Fibroblast of lung (primary cell): ENCODE measurements at regions not wholly inside any gene's neighbourhood (a gene's known extent, or its start where the extent isn't known, plus 50 kb on each side); places are given as distances from the start of the nearest gene placed in this dataset.

Experiments used
- DNase-seq, 2 donors: peaks; one replicate each; pipeline versions ENCODE4 v3.0.0 to v3.0.0-alpha.2; 2010; ENCODE audit warnings: low read depth in 2 of 2
- H2AFZ ChIP-seq: 2 replicates; pipeline ENCODE4 v1.5.1; 2012; ENCODE audit warnings: low read length, control low read depth, inconsistent platforms
- H3K27ac ChIP-seq: 2 replicates; pipeline ENCODE4 v1.5.1; 2011; ENCODE audit warnings: low read length, control low read depth; ENCODE audit not compliant: insufficient read depth
- H3K27me3 ChIP-seq: 2 replicates; pipeline ENCODE4 v1.5.1; 2011; ENCODE audit warnings: mild to moderate bottlenecking, low read length; ENCODE audit not compliant: control insufficient read depth, insufficient read depth
- H3K36me3 ChIP-seq: 2 replicates; pipeline ENCODE4 v1.5.1; 2011; ENCODE audit warnings: low read length; ENCODE audit not compliant: control insufficient read depth, insufficient read depth
- H3K4me1 ChIP-seq: 2 replicates; pipeline ENCODE4 v1.5.1; 2011; ENCODE audit warnings: low read length; ENCODE audit not compliant: control insufficient read depth, insufficient read depth; ENCODE audit errors: extremely low read depth
- H3K4me2 ChIP-seq: 2 replicates; pipeline ENCODE4 v1.5.1; 2011; ENCODE audit warnings: low read length, control low read depth; ENCODE audit not compliant: insufficient read depth; ENCODE audit errors: extremely low read depth
- H3K4me3 ChIP-seq, 4 experiments: fragments of 200-600 bp in 1 of 4; sonication (generic) in 1 of 4; replicated peaks in 1 of 4; 2 replicates each; pipeline ENCODE4 v1.5.1; 2011 to 2016; ENCODE audit warnings: low read length in 4 of 4, low read depth in 3 of 4, mild to moderate bottlenecking in 3 of 4, control low read depth in 2 of 4, inconsistent platforms in 1 of 4, mixed read lengths in 1 of 4; ENCODE audit not compliant: insufficient read depth in 1 of 4; ENCODE audit errors: control extremely low read depth in 1 of 4
- H3K79me2 ChIP-seq: 2 replicates; pipeline ENCODE4 v1.5.1; 2012; ENCODE audit warnings: mild to moderate bottlenecking, low read length, inconsistent platforms; ENCODE audit not compliant: control insufficient read depth, insufficient read depth
- H3K9ac ChIP-seq: 2 replicates; pipeline ENCODE4 v1.5.1; 2011; ENCODE audit warnings: mild to moderate bottlenecking, low read length, control low read depth; ENCODE audit not compliant: insufficient read depth
- H3K9me3 ChIP-seq: 2 replicates; pipeline ENCODE4 v1.5.1; 2012; ENCODE audit warnings: low read depth, low read length; ENCODE audit not compliant: control insufficient read depth, insufficient read depth
- H4K20me1 ChIP-seq: 2 replicates; pipeline ENCODE4 v1.5.1; 2011; ENCODE audit warnings: low read length; ENCODE audit not compliant: control insufficient read depth, insufficient read depth; ENCODE audit errors: extremely low read depth
- CTCF ChIP-seq, 2 donors: IDR thresholded peaks in 1 of 2; conservative IDR thresholded peaks in 1 of 2; 1 replicate in 1 of 2; 2 replicates in 1 of 2; pipeline ENCODE4 v1.5.1; 2011 to 2012; ENCODE audit warnings: low read length in 2 of 2, control low read depth in 1 of 2, inconsistent platforms in 1 of 2, low read depth in 1 of 2, mild to moderate bottlenecking in 1 of 2
- EZH2 ChIP-seq: IDR thresholded peaks from 2 replicates; pipeline ENCODE4 v1.5.1; 2012; ENCODE audit warnings: low read length, control low read depth, mild to moderate bottlenecking; ENCODE audit errors: missing control alignments

DNA sequence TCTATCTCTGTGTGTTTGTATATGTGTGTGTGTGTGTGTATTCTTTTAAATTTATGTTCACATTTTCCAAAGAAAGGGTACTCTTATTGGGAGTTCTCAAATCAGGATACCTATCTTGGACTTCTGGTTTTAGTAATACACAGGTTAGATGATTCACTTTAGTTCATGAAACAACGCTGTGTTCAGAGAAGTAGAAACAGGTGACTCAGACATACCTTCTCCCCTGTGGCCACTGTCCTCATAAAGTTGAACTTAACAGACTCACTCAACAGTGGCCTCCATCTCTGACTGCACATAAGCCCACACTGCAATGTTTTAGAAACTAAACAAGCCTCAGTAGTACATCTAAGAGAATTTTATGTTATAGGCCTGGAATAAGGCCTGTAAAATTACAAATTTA lies 566.6 kb upstream of the VRK2 start:
- Histone ChIP-seq H3K9ac (no peak overlapping the region), H3K27ac (no peak overlapping the region), H3K27me3 (no peaks in the 10 kb centered on the region), H3K4me3 (no peak overlapping the region), H3K9me3 (no peaks in the 10 kb centered on the region), H3K36me3 (no peaks in the 10 kb centered on the region), H2AFZ (no peak overlapping the region), H3K4me2 (no peak overlapping the region), H4K20me1 (no peaks in the 10 kb centered on the region), H3K4me1 (no peaks in the 10 kb centered on the region), H3K79me2 (no peaks in the 10 kb centered on the region)
- DNase-seq = no peak
- no peak for TF ChIP-seq CTCF (conservative IDR thresholded peaks at IDR 0.05 in 1 of 2, IDR thresholded peaks at IDR 0.05 in 1 of 2; ENCODE audit: low read depth in 1 of 2, low read length in 2 of 2)
- no peak for TF ChIP-seq EZH2

GRCh38 chr2:57488061-57488460 lies 558.5 kb upstream of the VRK2 start:
- Histone ChIP-seq H3K4me2 (no peak overlapping the region), H2AFZ (no peak overlapping the region), H4K20me1 (no peaks in the 10 kb centered on the region), H3K79me2 (no peaks in the 10 kb centered on the region), H3K9ac (no peak overlapping the region), H3K36me3 (no peaks in the 10 kb centered on the region), H3K4me3 (no peak overlapping the region), H3K27me3 (no peaks in the 10 kb centered on the region), H3K4me1 (no peaks in the 10 kb centered on the region), H3K27ac (no peak overlapping the region), H3K9me3 (no peaks in the 10 kb centered on the region)
- no peak for DNase-seq
- TF ChIP-seq CTCF (conservative IDR thresholded peaks at IDR 0.05 in 1 of 2, IDR thresholded peaks at IDR 0.05 in 1 of 2; ENCODE audit: low read depth in 1 of 2, low read length in 2 of 2) (no peak), EZH2 (no peak)

DNA sequence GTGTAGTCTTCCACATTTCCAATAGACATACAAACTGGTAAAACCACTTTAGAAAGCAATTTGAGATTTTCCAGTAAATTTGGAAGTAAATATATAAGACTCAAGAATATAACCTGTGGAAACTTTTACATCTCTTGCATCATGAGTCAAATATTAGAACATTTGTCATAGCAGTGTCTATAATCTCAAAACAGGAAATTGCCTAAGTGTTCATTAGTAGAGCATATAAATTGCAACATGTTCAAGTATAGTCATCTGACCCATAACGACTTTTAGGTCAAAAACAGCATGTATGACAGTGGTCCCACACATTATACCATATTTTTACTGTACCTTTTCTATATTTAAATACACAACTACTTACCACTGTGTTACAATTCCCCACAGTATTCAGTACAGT lies 555.9 kb upstream of the VRK2 start:
- Histone ChIP-seq H3K4me3 (no peak overlapping the region), H3K9ac (no peak overlapping the region), H4K20me1 (no peaks in the 10 kb centered on the region), H3K4me2 (no peak overlapping the region), H3K4me1 (no peaks in the 10 kb centered on the region), H2AFZ (no peak overlapping the region), H3K36me3 (no peaks in the 10 kb centered on the region), H3K27me3 (no peaks in the 10 kb centered on the region), H3K9me3 (no peaks in the 10 kb centered on the region), H3K27ac (no peak overlapping the region), H3K79me2 (no peaks in the 10 kb centered on the region)
- no peak for TF ChIP-seq EZH2
- TF ChIP-seq CTCF (conservative IDR thresholded peaks at IDR 0.05 in 1 of 2, IDR thresholded peaks at IDR 0.05 in 1 of 2; ENCODE audit: low read depth in 1 of 2, low read length in 2 of 2) = no peak
- DNase-seq = no peak
